ENCODE measurements at regions not wholly inside any gene's neighbourhood (a gene's known extent, or its start where the extent isn't known, plus 50 kb on each side); places are given as distances from the start of the nearest gene placed in this dataset.
A peak's percentile ranks its signal among the peaks of the same experiment; 100 is the strongest.
"Not testable (repeated sequence)": the region's sequence is repeated elsewhere in the genome, so short reads cannot be mapped to it uniquely, and the experiment has no call there.

DNA sequence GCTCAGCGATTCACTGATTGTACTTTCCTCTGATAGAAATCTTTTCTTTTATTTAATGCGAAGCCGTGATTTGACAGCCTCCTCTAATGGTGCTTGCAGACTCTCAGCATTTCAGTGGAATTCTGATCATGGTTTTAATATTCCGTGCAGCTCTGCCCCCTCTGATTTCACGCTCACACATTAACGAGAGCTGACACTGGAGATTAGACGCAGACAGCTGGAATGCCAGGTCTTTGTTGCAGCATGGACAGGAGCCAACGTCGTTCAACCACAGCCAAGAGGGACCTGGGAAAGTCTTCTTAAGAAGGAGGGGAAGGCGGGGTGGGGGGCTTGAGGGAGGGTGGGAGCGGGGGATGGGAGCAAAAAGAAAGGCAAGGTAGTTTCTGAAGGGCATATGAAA is 186.4 kb downstream of the BLID start:
- Mint-ChIP-seq H3K4me3 (no peak overlapping the region), H3K4me1 (ENCODE audit: low read depth in 2 of 2) (no peaks in the 10 kb centered on the region), H3K27ac (no peak overlapping the region), H3K27me3 (peaks cover 32 to 45% of the 10 kb centered on the region in 2 donors), H3K36me3 (no peaks in the 10 kb centered on the region), H3K9me3 (no peaks in the 10 kb centered on the region)
- ATAC-seq (no peak), DNase-seq (ENCODE audit: low spot score) (no peak)

DNA sequence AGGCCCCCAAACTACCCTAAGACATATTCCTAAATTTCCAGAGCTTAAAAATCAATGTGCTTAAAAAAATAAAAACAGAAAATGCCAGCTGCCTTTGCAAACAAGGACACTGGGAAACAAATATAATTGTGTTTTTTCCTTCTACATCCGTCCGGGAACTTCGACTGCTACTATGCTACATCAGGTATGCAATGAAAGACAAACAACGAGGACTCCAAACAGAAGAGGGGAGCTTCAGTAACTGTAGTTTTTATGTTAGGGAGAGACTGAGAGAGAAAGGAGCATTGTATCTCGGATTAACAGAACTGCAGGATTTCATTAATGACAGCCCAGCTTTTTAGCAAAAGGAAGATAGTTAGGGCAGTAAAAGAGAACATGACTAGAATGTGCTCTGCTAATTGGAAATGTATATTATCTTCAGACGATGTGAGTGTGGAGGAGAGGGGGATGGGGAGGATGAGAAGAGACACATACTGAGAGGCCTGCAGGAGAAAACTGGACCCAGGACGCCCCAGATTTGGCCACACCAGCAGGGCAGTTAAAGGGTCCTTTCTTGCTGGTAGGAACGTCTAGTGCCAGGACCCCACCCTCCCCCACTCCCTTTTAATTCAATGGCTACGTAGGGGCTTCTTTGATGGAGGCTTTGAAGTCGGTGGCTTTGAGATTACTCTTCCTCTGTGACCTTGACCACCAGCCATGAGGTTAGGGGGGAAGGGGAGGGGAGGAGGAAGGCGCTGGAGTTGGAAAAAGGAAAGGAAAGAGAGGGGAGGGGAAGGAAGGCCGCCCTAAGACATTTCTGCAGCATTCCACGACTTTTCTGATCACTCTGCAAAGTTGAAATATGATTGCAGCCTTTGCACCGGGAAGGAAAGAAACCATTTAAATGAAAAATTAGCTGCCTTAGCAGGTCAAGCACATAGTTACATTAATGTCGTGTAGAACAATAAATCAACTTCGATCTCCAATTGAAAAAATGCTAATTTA is 187.1 kb downstream of the BLID start:
- DNase-seq (ENCODE audit: low spot score) (no peak), ATAC-seq (no peak)
- no peaks in the 10 kb centered on the region for H3K9me3 Mint-ChIP-seq
- no peak overlapping the region for H3K4me3 Mint-ChIP-seq
- H3K27ac Mint-ChIP-seq = no peak overlapping the region
- no peaks in the 10 kb centered on the region for H3K36me3 Mint-ChIP-seq
- peaks cover 33 to 51% of the 10 kb centered on the region in 2 donors for H3K27me3 Mint-ChIP-seq
- no peaks in the 10 kb centered on the region for H3K4me1 Mint-ChIP-seq (ENCODE audit: low read depth in 2 of 2)

- H3K9me3 Mint-ChIP-seq = no peaks in the 10 kb centered on the region
- peaks cover 33 to 46% of the 10 kb centered on the region in 2 donors for H3K27me3 Mint-ChIP-seq
- no peaks in the 10 kb centered on the region for H3K4me1 Mint-ChIP-seq (ENCODE audit: low read depth in 2 of 2)
- H3K27ac Mint-ChIP-seq = no peak overlapping the region
- H3K4me3 Mint-ChIP-seq = no peak overlapping the region
- no peaks in the 10 kb centered on the region for H3K36me3 Mint-ChIP-seq
- no peak for DNase-seq (ENCODE audit: low spot score)
- ATAC-seq = no peak
These were observed 188.2 kb downstream of the BLID start for GRCh38 chr11:121927789-121928188.

DNA sequence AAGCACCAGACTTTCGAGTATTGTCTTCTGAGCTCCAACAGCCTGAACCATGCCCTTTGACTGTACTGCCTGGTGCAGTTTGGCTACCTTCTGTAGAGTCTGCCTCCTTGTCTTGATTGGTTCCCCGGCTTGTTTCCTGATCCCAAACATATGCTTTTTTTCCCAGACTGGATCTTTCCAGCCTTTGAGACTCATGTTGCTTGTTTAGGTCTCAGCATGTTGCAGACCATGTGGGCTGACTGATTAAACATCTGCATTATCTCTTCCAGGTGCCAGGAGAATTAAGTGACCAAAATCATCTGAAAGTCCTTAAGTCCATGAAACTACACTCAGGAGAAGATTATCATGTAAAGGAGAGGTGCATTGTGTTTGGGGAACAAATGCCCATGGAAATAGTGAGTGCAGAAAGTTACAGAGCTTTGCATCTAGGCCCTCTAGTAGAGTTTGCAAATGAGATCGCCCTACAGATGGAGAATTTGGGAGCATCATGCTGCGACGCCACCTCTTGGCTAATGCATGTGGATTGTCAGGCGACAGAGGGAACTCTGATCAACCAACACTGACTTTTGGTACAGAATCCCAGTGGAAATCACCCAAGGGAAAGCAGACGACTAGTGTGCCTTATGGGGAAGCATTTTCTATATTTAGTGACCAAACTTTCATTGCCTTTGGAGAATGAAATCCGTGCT is 188.8 kb downstream of the BLID start:
- H3K9me3 Mint-ChIP-seq = no peaks in the 10 kb centered on the region
- no peaks in the 10 kb centered on the region for H3K4me1 Mint-ChIP-seq (ENCODE audit: low read depth in 2 of 2)
- H3K36me3 Mint-ChIP-seq = no peaks in the 10 kb centered on the region
- ATAC-seq (no peak), DNase-seq (ENCODE audit: low spot score) (no peak)
- no peak overlapping the region for H3K4me3 Mint-ChIP-seq
- peaks cover 31 to 41% of the 10 kb centered on the region in 2 donors for H3K27me3 Mint-ChIP-seq
- H3K27ac Mint-ChIP-seq = no peak overlapping the region

DNA sequence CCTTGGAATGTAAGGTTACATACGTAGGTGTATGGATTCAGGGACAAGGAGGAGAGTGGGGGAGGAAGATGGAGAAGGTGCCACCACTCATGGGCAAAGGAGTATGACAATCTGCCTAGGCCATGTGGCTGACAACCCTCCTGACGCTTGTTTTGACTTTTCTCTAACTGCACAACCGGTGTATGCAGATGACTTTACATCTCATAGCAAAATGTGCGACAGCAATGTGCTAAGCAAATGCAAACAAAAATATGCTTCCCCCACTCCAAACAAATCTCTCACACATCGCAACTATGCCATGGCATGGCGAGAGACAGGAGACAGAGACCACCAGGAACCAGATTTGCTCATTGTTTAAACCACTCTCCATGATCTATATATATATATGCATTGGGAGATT is 191.8 kb downstream of the BLID start:
- H3K4me1 Mint-ChIP-seq (ENCODE audit: low read depth in 2 of 2) = no peaks in the 10 kb centered on the region

GRCh38 chr11:121917482-121917881 is 198.5 kb downstream of the BLID start:
- Mint-ChIP-seq H3K9me3 (peaks cover 4% of the 10 kb centered on the region), H3K4me1 (ENCODE audit: low read depth in 2 of 2) (no peaks in the 10 kb centered on the region), H3K27ac (no peak overlapping the region)

More for the DNA sequence above, 191.8 kb downstream of the BLID start:
- Mint-ChIP-seq H3K9me3 (peaks cover 4% of the 10 kb centered on the region), H3K36me3 (no peaks in the 10 kb centered on the region), H3K27me3 (peaks cover 28 to 38% of the 10 kb centered on the region in 2 donors), H3K27ac (no peak overlapping the region), H3K4me3 (no peak overlapping the region)
- ATAC-seq (no peak), DNase-seq (ENCODE audit: low spot score) (no peak)

DNA sequence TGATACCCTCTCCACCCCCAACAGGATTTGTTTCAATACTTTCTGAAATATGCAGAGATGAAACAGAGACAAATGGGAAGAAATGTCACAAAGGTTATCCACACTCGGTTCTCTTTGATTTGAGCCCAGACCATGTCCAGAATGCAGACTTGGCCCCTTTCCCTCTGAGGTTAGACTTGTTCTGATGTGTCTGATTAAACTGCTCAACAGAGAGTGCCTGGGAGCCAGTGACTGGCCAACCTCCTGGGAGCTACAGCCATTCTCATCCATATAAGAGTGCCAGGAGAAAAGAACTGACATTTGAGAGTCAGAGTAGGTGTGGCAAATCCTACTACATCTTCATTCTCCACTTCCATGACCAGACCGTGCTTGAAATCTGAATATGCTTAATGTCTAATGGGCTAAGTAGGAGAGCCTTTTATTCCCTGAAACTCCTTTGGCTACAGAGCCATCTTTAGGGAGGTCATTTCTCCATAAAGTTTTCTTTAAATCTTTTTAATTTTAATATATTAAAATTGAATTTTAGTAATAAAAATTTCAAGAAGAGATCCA is 201.4 kb downstream of the BLID start:
- H3K27me3 Mint-ChIP-seq = peaks cover 19 to 23% of the 10 kb centered on the region in 2 donors
- no peak for ATAC-seq
- no peak overlapping the region for H3K27ac Mint-ChIP-seq
- DNase-seq (ENCODE audit: low spot score) = no peak
- no peak overlapping the region for H3K4me3 Mint-ChIP-seq
- H3K4me1 Mint-ChIP-seq (ENCODE audit: low read depth in 2 of 2) = no peaks in the 10 kb centered on the region
- no peaks in the 10 kb centered on the region for H3K9me3 Mint-ChIP-seq
- H3K36me3 Mint-ChIP-seq = no peaks in the 10 kb centered on the region

More at GRCh38 chr11:121917482-121917881, 198.5 kb downstream of the BLID start:
- H3K27me3 Mint-ChIP-seq = peaks cover 12 to 16% of the 10 kb centered on the region in 2 donors
- no peaks in the 10 kb centered on the region for H3K36me3 Mint-ChIP-seq
- no peak for DNase-seq (ENCODE audit: low spot score)
- no peak for ATAC-seq
- no peak overlapping the region for H3K4me3 Mint-ChIP-seq

DNA sequence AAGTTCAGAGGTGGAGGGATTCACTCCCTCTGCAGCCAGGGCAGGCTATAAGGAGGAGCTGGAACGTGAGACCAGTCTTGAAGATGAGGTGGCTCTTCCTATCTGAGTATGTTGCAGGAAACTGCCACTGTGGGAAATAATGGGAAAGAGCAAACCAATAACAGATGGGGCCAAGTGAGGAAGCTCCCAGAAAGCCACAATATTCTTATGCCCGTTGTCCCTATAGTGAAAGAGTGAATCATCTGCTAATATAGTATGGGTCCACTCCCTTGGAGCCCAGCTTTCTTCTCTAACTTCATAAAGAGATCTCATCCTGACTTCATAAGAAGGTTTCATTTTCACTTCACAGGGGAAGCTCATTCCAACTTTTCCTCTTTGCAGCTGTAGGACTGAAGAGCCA is 206.4 kb downstream of the BLID start:
- H3K27ac Mint-ChIP-seq = no peak overlapping the region
- no peaks in the 10 kb centered on the region for H3K9me3 Mint-ChIP-seq

DNA sequence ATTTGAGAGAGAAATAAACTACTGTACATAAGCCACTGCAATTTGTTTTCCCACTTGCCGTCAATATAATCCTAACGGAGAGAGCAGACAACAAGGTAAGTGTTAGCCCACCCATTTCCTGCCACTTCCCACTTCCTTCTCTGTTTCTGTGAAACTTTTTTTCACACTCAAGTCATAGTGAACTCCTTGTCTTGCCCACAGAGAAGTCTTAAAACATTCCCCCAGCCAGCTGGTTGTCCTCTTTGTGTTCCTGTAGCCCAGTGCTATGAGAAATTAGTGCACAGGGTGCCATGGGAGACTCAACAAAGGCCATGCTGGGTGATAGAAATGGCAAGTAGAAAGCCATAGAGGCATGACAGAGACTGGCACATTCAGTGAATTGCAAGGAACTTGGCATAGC is 208.6 kb downstream of the BLID start:
- H3K4me3 Mint-ChIP-seq = peak overlapping the region; percentile 5
- no peak for DNase-seq (ENCODE audit: low spot score)
- H3K9me3 Mint-ChIP-seq = no peaks in the 10 kb centered on the region
- peaks cover 16 to 24% of the 10 kb centered on the region in 2 donors for H3K27me3 Mint-ChIP-seq
- peaks cover 12 to 19% of the 10 kb centered on the region in 2 donors for H3K4me1 Mint-ChIP-seq (ENCODE audit: low read depth in 2 of 2)
- no peaks in the 10 kb centered on the region for H3K36me3 Mint-ChIP-seq
- H3K27ac Mint-ChIP-seq = no peak overlapping the region
- peak; percentile 67 to 79 for ATAC-seq

More for the DNA sequence above, 206.4 kb downstream of the BLID start:
- peaks cover 12 to 19% of the 10 kb centered on the region in 2 donors for H3K4me1 Mint-ChIP-seq (ENCODE audit: low read depth in 2 of 2)
- peaks cover 16 to 24% of the 10 kb centered on the region in 2 donors for H3K27me3 Mint-ChIP-seq
- ATAC-seq = no peak
- DNase-seq (ENCODE audit: low spot score) = no peak
- no peak overlapping the region for H3K4me3 Mint-ChIP-seq
- no peaks in the 10 kb centered on the region for H3K36me3 Mint-ChIP-seq

DNA sequence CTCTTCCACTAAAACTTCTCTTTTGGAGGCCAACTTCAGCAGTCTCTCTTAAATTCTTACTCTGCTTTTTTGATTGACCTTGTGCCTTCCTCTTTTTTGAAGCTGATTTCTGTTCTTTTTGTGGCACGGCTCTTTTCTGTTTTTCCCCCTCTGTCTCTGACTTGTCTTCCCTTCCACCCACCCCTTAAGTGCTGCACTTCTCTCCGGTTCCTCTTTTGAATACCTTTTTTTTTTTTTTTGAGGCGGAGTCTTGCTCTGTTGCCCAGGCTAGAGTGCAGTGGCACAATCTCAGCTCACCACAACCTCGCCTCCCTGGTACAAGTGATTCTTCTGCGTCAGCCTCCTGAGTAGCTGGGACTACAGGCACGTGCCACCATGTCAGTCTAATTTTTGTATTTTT is 211.9 kb downstream of the BLID start:
- H3K36me3 Mint-ChIP-seq = no peaks in the 10 kb centered on the region
- H3K9me3 Mint-ChIP-seq = no peaks in the 10 kb centered on the region
- H3K4me1 Mint-ChIP-seq (ENCODE audit: low read depth in 2 of 2) = peaks cover 12 to 19% of the 10 kb centered on the region in 2 donors
- H3K27ac Mint-ChIP-seq = no peak overlapping the region
- DNase-seq (ENCODE audit: low spot score) (no peak), ATAC-seq (no peak)
- H3K27me3 Mint-ChIP-seq = peaks cover 5 to 6% of the 10 kb centered on the region in 2 donors
- no peak overlapping the region for H3K4me3 Mint-ChIP-seq

DNA sequence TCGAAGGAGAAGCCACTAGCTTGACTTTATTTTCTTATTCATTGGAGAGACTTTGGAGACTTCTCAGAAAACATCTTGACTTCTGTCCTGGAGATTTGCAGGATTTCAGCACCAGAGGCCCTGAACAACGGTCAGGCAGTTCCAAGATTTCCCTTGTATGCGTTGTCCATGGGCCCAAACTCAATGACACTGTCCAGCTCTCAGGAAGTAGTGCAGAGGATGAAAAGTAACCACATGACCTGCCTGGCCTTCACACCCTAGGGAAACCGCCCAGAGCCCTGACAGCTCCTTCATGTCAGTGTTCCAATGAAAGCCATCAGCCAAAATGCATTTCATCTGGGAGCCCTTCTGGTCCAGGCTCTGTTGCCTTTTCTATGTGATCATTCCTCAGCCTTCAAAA is 214.1 kb downstream of the BLID start:
- DNase-seq (ENCODE audit: low spot score) = no peak
- no peak overlapping the region for H3K4me3 Mint-ChIP-seq
- no peaks in the 10 kb centered on the region for H3K9me3 Mint-ChIP-seq
- no peak for ATAC-seq
- no peak overlapping the region for H3K27ac Mint-ChIP-seq
- H3K27me3 Mint-ChIP-seq = peaks cover 7 to 9% of the 10 kb centered on the region in 2 donors
- peaks cover 2 to 5% of the 10 kb centered on the region in 2 donors for H3K4me1 Mint-ChIP-seq (ENCODE audit: low read depth in 2 of 2)
- H3K36me3 Mint-ChIP-seq = no peaks in the 10 kb centered on the region

DNA sequence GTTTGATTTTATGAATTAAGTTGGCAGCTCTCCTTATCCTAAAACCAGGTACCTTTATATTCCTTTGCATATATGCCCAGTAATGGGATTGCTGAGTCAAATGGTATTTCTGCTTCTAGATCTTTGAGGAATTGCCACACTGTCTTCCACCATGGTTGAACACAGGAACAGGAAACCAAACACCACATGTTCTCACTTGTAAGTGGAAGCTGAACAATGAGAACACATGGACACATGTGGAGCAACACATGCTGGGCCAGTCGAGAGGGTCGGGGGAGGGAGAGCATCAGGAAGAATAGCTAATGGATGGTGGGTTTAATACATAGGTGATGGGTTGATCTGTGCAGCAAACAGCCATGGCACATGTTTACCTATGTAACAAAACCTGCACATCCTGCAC is 214.6 kb downstream of the BLID start:
- not testable (repeated sequence) for H3K4me1 Mint-ChIP-seq (ENCODE audit: low read depth in 2 of 2); H3K9me3 Mint-ChIP-seq; H3K27ac Mint-ChIP-seq; ATAC-seq; H3K36me3 Mint-ChIP-seq; DNase-seq (ENCODE audit: low spot score); H3K4me3 Mint-ChIP-seq
- peaks cover 9 to 13% of the 10 kb centered on the region in 2 donors for H3K27me3 Mint-ChIP-seq

DNA sequence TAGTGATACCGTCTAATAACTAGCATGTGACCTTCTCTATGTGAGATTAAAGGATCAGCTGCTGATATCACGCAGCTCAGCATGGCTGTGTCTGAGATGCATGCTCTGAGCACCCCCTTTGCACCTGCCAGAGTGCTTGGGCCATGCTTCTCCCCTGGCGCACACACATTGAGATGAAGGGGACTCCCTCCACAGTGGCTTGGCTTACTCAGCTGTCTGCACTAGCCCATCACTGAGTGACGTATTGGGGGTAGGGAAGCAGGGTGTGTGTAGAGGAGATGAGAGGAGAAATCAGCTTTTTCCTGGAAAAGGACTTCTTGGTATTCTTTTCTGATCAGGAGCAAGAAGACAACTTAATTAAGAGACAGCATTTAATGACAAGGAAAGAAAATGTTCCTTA is 216.5 kb downstream of the BLID start:
- ATAC-seq (no peak), DNase-seq (ENCODE audit: low spot score) (no peak)
- peaks cover 16 to 26% of the 10 kb centered on the region in 2 donors for H3K27me3 Mint-ChIP-seq
- H3K4me1 Mint-ChIP-seq (ENCODE audit: low read depth in 2 of 2) = no peaks in the 10 kb centered on the region
- no peaks in the 10 kb centered on the region for H3K9me3 Mint-ChIP-seq
- H3K36me3 Mint-ChIP-seq = no peaks in the 10 kb centered on the region
- no peak overlapping the region for H3K27ac Mint-ChIP-seq
- H3K4me3 Mint-ChIP-seq = no peak overlapping the region

DNA sequence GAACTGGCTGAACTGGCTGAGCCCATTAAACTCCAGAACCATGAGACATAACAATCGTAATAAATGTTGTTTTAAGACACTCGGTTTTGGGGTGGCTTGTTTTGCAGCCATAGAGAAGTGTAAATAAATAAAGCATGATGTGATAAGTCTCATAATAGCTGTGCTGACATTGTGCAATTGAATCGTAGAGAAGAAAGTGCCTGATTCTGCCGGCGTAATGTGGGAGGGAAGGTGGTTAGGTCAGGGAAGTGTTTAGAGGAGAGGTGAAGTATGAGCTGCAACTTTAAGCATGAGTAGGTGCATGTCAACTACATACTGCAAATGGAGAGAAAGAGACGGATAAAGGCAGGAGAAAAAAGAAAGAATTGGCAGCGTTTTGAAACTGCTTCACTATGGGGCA is 217.1 kb downstream of the BLID start:
- peaks cover 16 to 26% of the 10 kb centered on the region in 2 donors for H3K27me3 Mint-ChIP-seq
- no peak overlapping the region for H3K27ac Mint-ChIP-seq
- H3K4me3 Mint-ChIP-seq = no peak overlapping the region
- ATAC-seq (no peak), DNase-seq (ENCODE audit: low spot score) (no peak)
- H3K36me3 Mint-ChIP-seq = no peaks in the 10 kb centered on the region
- no peaks in the 10 kb centered on the region for H3K4me1 Mint-ChIP-seq (ENCODE audit: low read depth in 2 of 2)
- H3K9me3 Mint-ChIP-seq = no peaks in the 10 kb centered on the region

Measured in natural killer cell treated with Interleukin-12 subunit alpha and Interleukin-12 subunit beta and Interleukin-15 and Interleukin-18, amount 100 ng/mL, for 72 hours (primary cell).